Activated CD4-positive, alpha-beta T cell treated with anti-CD3 and anti-CD28 coated beads for 24 hours (primary cell): ENCODE measurements at regions not wholly inside any gene's neighbourhood (a gene's known extent, or its start where the extent isn't known, plus 50 kb on each side); places are given as distances from the start of the nearest gene placed in this dataset.
"Not testable (repeated sequence)": the region's sequence is repeated elsewhere in the genome, so short reads cannot be mapped to it uniquely, and the experiment has no call there.

Experiments used
- DNase-seq, 2 donors: peaks; one replicate each; pipeline ENCODE4 v3.0.0-alpha.2; 2020; ENCODE audit warnings: low read depth in 2 of 2

DNA sequence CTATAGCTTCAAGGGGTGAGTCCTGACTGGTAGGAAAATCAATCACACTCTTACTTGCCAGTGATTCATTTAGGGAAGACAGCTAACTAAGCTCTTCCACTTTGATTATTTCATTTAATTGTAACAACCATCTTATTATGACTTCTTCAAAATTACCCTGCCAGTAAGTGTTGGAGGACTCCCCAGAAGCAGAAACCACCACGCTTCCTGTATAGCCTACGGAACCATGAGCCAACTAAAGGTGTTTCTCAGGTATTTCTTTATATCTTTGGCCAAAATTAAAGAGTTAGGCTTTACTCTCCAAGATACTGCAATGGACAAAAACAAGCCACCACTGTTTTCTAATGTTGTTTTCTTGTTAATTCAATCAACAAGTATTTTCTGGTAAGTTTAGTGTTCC, 61.0 kb downstream of the FOXD4L5 start:
- peak in 1 of 2 donors; percentile 0 for DNase-seq

GRCh38 chr9:65208834-65209233, 76.2 kb downstream of the FOXD4L5 start:
- not testable (repeated sequence) for DNase-seq

DNA sequence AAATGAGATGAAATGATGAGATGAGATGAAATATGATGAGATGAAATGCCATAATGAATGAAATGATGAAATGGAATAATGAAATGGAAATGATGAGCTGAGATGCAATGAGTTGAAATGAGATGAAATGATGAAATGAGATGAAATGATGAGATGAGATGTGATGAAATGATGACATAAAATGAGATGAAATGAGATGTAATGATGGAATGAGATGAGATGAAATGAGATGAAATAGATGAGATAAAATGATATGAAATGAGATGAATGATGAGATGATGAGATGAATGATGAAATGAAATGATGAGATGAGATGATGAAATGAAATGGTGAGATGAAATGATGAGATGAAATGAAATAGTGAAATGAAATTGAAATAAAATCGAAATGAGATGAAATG, 77.7 kb downstream of the FOXD4L5 start:
- DNase-seq, result not testable (repeated sequence)

GRCh38 chr9:65205853-65206252, 79.2 kb downstream of the FOXD4L5 start:
- not testable (repeated sequence) for DNase-seq

- DNase-seq, result not testable (repeated sequence)
Observed at GRCh38 chr9:65195781-65196180, 89.2 kb downstream of the FOXD4L5 start.

GRCh38 chr9:65155937-65156336, 129.1 kb downstream of the FOXD4L5 start:
- DNase-seq, result not testable (repeated sequence)
